H9 (cell line): ENCODE measurements at regions not wholly inside any gene's neighbourhood (a gene's known extent, or its start where the extent isn't known, plus 50 kb on each side); places are given as distances from the start of the nearest gene placed in this dataset.

Experiments
- DNase-seq: peaks from one replicate; pipeline ENCODE4 v3.0.0-alpha.2; 2017
- H2AFZ ChIP-seq: one replicate; pipeline ENCODE4 v1.6.1; 2013; ENCODE audit warnings: mild to moderate bottlenecking, low read length, control low read depth, moderate library complexity
- H2AK5ac ChIP-seq: 2 replicates; pipeline ENCODE4 v1.6.1; 2013; ENCODE audit warnings: low read length, control low read depth, mixed read lengths; ENCODE audit not compliant: insufficient read length
- H2BK120ac ChIP-seq: one replicate; pipeline ENCODE4 v1.6.1; 2013; ENCODE audit warnings: low read depth, mild to moderate bottlenecking, low read length, control low read depth, inconsistent platforms; ENCODE audit not compliant: poor library complexity, severe bottlenecking
- H2BK12ac ChIP-seq: 2 replicates; pipeline ENCODE4 v1.6.1; 2013; ENCODE audit warnings: low read length, control low read depth, mixed read lengths, low read depth; ENCODE audit not compliant: insufficient read length
- H2BK15ac ChIP-seq: 2 replicates; pipeline ENCODE4 v1.6.1; 2013; ENCODE audit warnings: low read depth, low read length, control low read depth
- H2BK20ac ChIP-seq: one replicate; pipeline ENCODE4 v1.6.1; 2013; ENCODE audit warnings: low read depth, mild to moderate bottlenecking, low read length, control low read depth, inconsistent platforms; ENCODE audit not compliant: poor library complexity, severe bottlenecking
- H2BK5ac ChIP-seq: 2 replicates; pipeline ENCODE4 v1.6.1; 2013; ENCODE audit warnings: low read length, control low read depth, mixed read lengths; ENCODE audit not compliant: insufficient read length
- H3K14ac ChIP-seq: 2 replicates; pipeline ENCODE4 v1.6.1; 2013; ENCODE audit warnings: low read length, control low read depth; ENCODE audit not compliant: insufficient read depth
- H3K18ac ChIP-seq: 2 replicates; pipeline ENCODE4 v1.6.1; 2013; ENCODE audit warnings: low read depth, mild to moderate bottlenecking, mixed read lengths, low read length, control low read depth; ENCODE audit not compliant: insufficient read length
- H3K23ac ChIP-seq: 2 replicates; pipeline ENCODE4 v1.6.1; 2013; ENCODE audit warnings: low read length, control low read depth, mixed read lengths, low read depth; ENCODE audit not compliant: insufficient read length
- H3K23me2 ChIP-seq: 2 replicates; pipeline ENCODE4 v1.6.1; 2013; ENCODE audit warnings: low read depth, mild to moderate bottlenecking, mixed read lengths, low read length, control low read depth; ENCODE audit not compliant: insufficient read length, poor library complexity, severe bottlenecking
- H3K27ac ChIP-seq: 2 replicates; pipeline ENCODE4 v1.5.1; 2013; ENCODE audit warnings: low read length, control low read depth, mixed read lengths, low read depth; ENCODE audit not compliant: insufficient read length
- H3K27me3 ChIP-seq: 2 replicates; pipeline ENCODE4 v1.6.1; 2013; ENCODE audit warnings: low read length, control low read depth, inconsistent platforms; ENCODE audit not compliant: insufficient read depth
- H3K4ac ChIP-seq: 2 replicates; pipeline ENCODE4 v1.6.1; 2013; ENCODE audit warnings: low read depth, mild to moderate bottlenecking, control low read depth, inconsistent platforms, low read length, moderate library complexity
- H3K4me1 ChIP-seq: 2 replicates; pipeline ENCODE4 v1.6.1; 2013; ENCODE audit warnings: low read length, control low read depth, inconsistent platforms; ENCODE audit not compliant: insufficient read depth
- H3K4me2 ChIP-seq: 2 replicates; pipeline ENCODE4 v1.6.1; 2013; ENCODE audit warnings: low read length, control low read depth, mixed read lengths; ENCODE audit not compliant: insufficient read length, insufficient read depth
- H3K56ac ChIP-seq: 2 replicates; pipeline ENCODE4 v1.6.1; 2013; ENCODE audit warnings: low read depth, mild to moderate bottlenecking, mixed read lengths, low read length, control low read depth; ENCODE audit not compliant: insufficient read length
- H3K79me1 ChIP-seq: 2 replicates; pipeline ENCODE4 v1.6.1; 2013; ENCODE audit warnings: low read depth, mild to moderate bottlenecking, moderate library complexity, low read length, control low read depth, inconsistent platforms; ENCODE audit not compliant: insufficient read depth, poor library complexity, severe bottlenecking
- H3K79me2 ChIP-seq: 2 replicates; pipeline ENCODE4 v1.6.1; 2013; ENCODE audit warnings: low read length, control low read depth, inconsistent platforms; ENCODE audit not compliant: insufficient read depth
- H3K9ac ChIP-seq: 2 replicates; pipeline ENCODE4 v1.6.1; 2013; ENCODE audit warnings: low read length, control low read depth, mixed read lengths; ENCODE audit not compliant: insufficient read length; ENCODE audit errors: extremely low read depth
- H3K9me3 ChIP-seq: one replicate; pipeline ENCODE4 v1.6.1; 2013; ENCODE audit warnings: low read depth, low read length, inconsistent platforms; ENCODE audit not compliant: control insufficient read depth
- H3T11ph ChIP-seq: one replicate; pipeline ENCODE4 v1.6.1; 2013; ENCODE audit warnings: mild to moderate bottlenecking, low read length, control low read depth, inconsistent platforms
- H4K20me1 ChIP-seq: one replicate; pipeline ENCODE4 v1.6.1; 2013; ENCODE audit not compliant: control insufficient read depth, insufficient read length, insufficient read depth
- H4K5ac ChIP-seq: 2 replicates; pipeline ENCODE4 v1.6.1; 2013; ENCODE audit warnings: low read depth, mild to moderate bottlenecking, mixed read lengths, low read length, control low read depth; ENCODE audit not compliant: insufficient read length
- H4K8ac ChIP-seq: replicated peaks from 2 replicates; pipeline ENCODE4 v1.6.1; 2013; ENCODE audit warnings: low read length, control low read depth, mixed read lengths, low read depth; ENCODE audit not compliant: insufficient read length
- H4K91ac ChIP-seq: 2 replicates; pipeline ENCODE4 v1.6.1; 2013; ENCODE audit warnings: low read depth, mild to moderate bottlenecking, moderate library complexity, mixed read lengths, low read length, control low read depth; ENCODE audit not compliant: insufficient read length
- H3K27ac Mint-ChIP-seq, 3 experiments: 2 replicates in 2 of 3; 3 replicates in 1 of 3; pipeline ENCODE4 v1.8.0; 2020 to 2021; ENCODE audit warnings: mixed read lengths in 3 of 3, mild to moderate bottlenecking in 1 of 3, moderate library complexity in 1 of 3
- H3K27me3 Mint-ChIP-seq: 2 replicates; pipeline ENCODE4 v1.8.0; 2021; ENCODE audit warnings: low read depth, mild to moderate bottlenecking, moderate library complexity, mixed read lengths
- H3K36me3 Mint-ChIP-seq, 3 experiments: 2 replicates in 2 of 3; 3 replicates in 1 of 3; pipeline ENCODE4 v1.8.0; 2020 to 2021; ENCODE audit warnings: low read depth in 3 of 3, mixed read lengths in 3 of 3; ENCODE audit not compliant: insufficient read depth in 1 of 3
- H3K4me1 Mint-ChIP-seq, 2 experiments: 2 replicates each; pipeline ENCODE4 v1.8.0; 2020; ENCODE audit warnings: mixed read lengths in 2 of 2
- H3K4me3 Mint-ChIP-seq, 2 experiments: 2 replicates in 1 of 2; 3 replicates in 1 of 2; pipeline ENCODE4 v1.8.0; 2020 to 2021; ENCODE audit warnings: mild to moderate bottlenecking in 2 of 2, mixed read lengths in 2 of 2, moderate library complexity in 1 of 2
- H3K9me3 Mint-ChIP-seq, 2 experiments: 2 replicates in 1 of 2; 3 replicates in 1 of 2; pipeline ENCODE4 v1.8.0; 2020; ENCODE audit warnings: mild to moderate bottlenecking in 2 of 2, mixed read lengths in 2 of 2, moderate library complexity in 1 of 2
- CTCF ChIP-seq: fragments of 200-600 bp; sonication (generic); conservative IDR thresholded peaks from 3 replicates; pipeline ENCODE4 v1.8.0; 2021; ENCODE audit warnings: antibody characterized with exemption, mild to moderate bottlenecking
- WGBS: extraction: QIAGEN DNeasy Blood & Tissue Kit; methylation state at CpG from one replicate; pipeline ENCODE4 v1.1.7; 2013; ENCODE audit warnings: missing lambda C conversion rate, low lambda C conversion rate, mixed read lengths; ENCODE audit not compliant: insufficient read length; ENCODE audit errors: extremely low coverage; 5-methylcytosine and 5-hydroxymethylcytosine counted together

GRCh38 chr7:118009419-118009818, 136.2 kb upstream of the CTTNBP2 start:
- H3K27me3 ChIP-seq: no peaks in the 10 kb centered on the region
- peaks cover 10% of the 10 kb centered on the region in 2 experiments for H3K4me1 Mint-ChIP-seq
- no peak overlapping the region for H2AK5ac ChIP-seq
- TF ChIP-seq CTCF: no peak
- H4K20me1 ChIP-seq: no peaks in the 10 kb centered on the region
- H3K27me3 Mint-ChIP-seq: no peaks in the 10 kb centered on the region
- H3K23me2 ChIP-seq: no peaks in the 10 kb centered on the region
- DNase-seq: no peak
- H3K9ac ChIP-seq: no peak overlapping the region
- no peak overlapping the region for H3K56ac ChIP-seq
- H3K79me1 ChIP-seq: no peaks in the 10 kb centered on the region
- no peak overlapping the region for H2BK5ac ChIP-seq
- no peak overlapping the region for H4K91ac ChIP-seq
- H3K79me2 ChIP-seq: no peaks in the 10 kb centered on the region; the same call in 1 of the 2 replicates
- H3K18ac ChIP-seq: no peak overlapping the region
- WGBS: no CpG with 5 or more reads among the region's 2 CpGs
- H2BK20ac ChIP-seq: no peak overlapping the region
- H3K23ac ChIP-seq: no peak overlapping the region
- no peak overlapping the region for H4K5ac ChIP-seq
- no peak overlapping the region for H2BK12ac ChIP-seq
- no peak overlapping the region for H3K4me3 Mint-ChIP-seq
- H3K4me1 ChIP-seq: 0 out of 2 replicates have a peak, but pooled peaks cover 2% of the 10 kb centered on the region
- no peak overlapping the region for H3T11ph ChIP-seq
- H3K9me3 Mint-ChIP-seq: no peaks in the 10 kb centered on the region
- H2BK120ac ChIP-seq: no peak overlapping the region
- H3K36me3 Mint-ChIP-seq: 0 out of 7 replicates have a peak, but pooled peaks cover 0 to 3% (median 0%) of the 10 kb centered on the region in 3 experiments
- no peak overlapping the region for H3K14ac ChIP-seq
- H2AFZ ChIP-seq: no peak overlapping the region
- no peak overlapping the region for H3K27ac Mint-ChIP-seq
- H3K4me2 ChIP-seq: no peak overlapping the region
- H3K4ac ChIP-seq: no peak overlapping the region
- H4K8ac ChIP-seq: no peak overlapping the region
- H3K27ac ChIP-seq: no peak overlapping the region
- H2BK15ac ChIP-seq: no peak overlapping the region
- no peaks in the 10 kb centered on the region for H3K9me3 ChIP-seq
